GM18519 (cell line): ENCODE measurements at regions not wholly inside any gene's neighbourhood (a gene's known extent, or its start where the extent isn't known, plus 50 kb on each side); places are given as distances from the start of the nearest gene placed in this dataset.
"Not testable (repeated sequence)": the region's sequence is repeated elsewhere in the genome, so short reads cannot be mapped to it uniquely, and the experiment has no call there.

Experiments used
- ATAC-seq: cut with Tn5 transposase; IDR thresholded peaks from one replicate; pipeline ENCODE4 v1.9.1; 2021; ENCODE audit warnings: mild to moderate bottlenecking, moderate library complexity; ENCODE audit not compliant: unreplicated experiment, low FRiP score

DNA sequence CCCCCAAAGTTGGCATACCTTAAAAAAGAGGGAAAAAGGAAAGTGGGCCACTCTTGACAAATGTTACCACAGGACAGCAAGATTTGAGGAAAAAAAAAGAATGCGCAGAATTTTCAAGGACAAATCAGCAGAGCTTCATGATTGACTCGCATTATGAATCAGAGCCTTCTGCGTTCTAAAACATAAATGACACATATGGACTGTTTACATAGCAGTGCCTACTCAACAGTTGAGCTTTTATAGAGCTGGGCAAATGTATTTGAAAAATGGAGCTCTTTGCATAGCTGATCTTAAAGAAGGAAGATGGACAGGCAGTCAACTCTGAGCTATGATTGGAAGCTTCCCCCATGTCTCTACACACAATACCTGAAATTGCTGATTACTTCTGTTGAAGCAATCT lies 213.2 kb upstream of the NT5E start:
- ATAC-seq = no peak

- ATAC-seq = not testable (repeated sequence)
Measured at GRCh38 chr6:85227345-85227744, 222.5 kb upstream of the NT5E start.

- ATAC-seq = not testable (repeated sequence)
Measured at GRCh38 chr6:85212794-85213193, 237.1 kb upstream of the NT5E start.

DNA sequence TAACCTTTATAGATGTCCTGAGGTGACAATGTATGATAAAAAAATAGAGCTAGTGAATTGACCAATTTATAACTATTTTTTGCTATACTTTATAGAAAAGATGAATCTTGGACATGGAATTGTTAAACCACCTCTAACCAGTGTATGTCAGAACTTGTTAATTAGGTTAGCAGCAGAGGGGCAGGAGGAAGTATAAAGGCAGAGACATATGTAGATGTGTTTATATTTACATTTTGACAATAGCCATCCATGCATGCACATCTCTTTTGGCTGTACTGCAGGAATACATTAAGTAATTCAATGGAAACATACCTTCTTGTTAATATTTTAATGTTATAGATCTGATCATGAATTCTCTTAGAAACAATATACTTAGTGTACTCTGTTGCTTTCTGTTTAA lies 254.6 kb upstream of the NT5E start:
- ATAC-seq = no peak

DNA sequence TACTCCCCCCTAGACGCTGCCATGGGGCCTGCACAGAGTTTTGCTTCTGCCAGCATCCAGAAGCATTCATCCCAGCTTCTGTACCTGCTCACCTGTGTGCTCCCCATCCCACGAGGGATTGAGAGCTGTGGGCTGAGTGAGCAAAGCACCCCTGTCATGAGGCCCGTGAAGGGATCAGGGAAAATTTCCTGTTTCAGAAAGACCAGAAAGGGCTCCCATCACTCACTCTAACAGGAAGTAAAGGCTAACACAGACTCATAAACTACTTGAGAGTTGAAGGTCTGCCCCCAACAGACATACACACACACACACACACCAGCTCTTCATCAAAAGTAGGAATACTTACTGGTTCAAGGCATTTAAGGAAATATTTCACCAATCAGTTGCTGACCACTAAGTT lies 256.5 kb upstream of the NT5E start:
- ATAC-seq = no peak

- no peak for ATAC-seq
Measured at GRCh38 chr6:85192596-85192995, 257.3 kb upstream of the NT5E start.

GRCh38 chr6:85192186-85192585 lies 257.7 kb upstream of the NT5E start:
- ATAC-seq = no peak

DNA sequence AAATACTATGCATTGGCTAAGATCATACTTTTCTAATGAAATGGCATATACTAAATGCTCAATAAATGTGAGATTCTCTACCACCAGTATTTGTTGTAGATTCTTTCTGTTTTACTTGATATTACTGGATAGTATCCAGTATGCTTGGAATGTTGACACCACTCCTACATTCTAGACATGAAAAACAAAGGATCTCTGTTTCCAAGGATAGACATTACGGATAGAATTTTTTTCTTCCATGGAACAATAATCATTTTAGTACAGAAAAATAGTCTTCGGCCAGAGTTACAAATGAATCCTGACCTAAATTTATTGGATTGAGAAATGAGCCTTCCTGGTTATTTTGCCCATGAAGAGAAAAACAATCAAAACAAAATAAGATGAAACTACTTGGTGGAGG lies 258.2 kb upstream of the NT5E start:
- no peak for ATAC-seq

DNA sequence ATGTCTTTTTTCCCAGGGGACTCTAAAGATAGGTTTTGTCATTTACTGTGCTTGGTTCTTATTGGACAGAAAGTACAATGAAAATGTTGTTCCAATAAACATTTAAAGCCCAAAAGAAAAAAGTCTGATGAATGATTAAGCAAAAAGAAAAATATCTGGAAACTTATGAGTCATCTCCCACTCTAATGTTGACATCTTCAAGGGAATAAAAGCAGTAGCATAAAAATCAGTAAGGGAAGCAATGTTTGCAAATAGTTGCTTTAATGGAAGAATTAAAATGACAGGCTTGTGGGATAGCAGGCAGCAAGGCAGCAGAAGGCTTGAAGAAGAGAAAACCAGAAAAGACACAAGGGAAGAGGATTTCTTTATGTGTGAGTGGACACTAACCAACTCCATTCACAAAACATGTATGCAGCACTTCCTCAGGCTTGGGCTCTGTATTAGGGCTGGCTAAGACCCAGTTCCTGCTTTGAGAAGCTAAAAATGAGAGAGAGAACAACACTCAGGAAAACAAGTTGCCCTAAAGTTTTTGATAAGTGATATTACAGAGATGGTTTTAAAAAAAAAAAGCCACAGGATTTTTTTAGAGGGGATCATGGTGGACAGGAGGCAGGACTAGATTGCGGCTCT lies 263.2 kb upstream of the NT5E start:
- ATAC-seq = no peak

DNA sequence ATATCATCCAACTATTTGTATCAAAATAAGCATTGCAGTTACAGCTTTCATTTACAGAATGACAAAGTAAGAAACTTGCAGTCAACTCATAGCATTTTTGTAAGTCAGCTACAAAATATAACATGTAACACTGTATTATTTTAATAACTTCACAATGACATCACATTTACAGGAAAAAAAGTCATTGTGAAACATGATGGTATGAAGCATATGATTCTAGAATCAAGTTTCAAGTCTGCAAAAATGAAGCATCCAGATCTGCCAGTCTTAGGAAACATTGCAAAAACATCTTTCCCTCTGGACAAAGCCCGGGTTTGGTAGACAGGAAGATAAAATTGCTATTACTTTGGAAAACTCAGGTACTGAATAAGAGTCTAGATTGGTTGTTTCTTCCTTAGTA lies 263.9 kb upstream of the NT5E start:
- no peak for ATAC-seq

DNA sequence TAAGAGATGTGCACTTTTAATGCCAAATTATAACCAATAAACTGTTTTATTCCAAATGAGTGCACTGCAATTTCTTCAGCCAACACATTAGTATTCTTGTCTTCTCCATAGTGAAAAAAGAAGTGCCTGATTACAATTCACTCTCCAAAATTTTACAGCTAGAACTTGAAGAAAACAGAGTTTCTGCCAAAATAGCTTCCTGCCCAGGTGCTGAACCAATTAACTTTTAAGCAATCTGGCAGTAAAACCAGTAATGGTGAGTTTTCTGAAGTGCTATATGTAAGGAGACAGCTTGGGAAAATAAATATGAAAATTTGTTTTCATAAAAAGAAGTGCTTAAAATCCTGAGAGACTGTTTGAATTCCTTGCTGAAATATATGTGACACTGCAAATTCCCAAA lies 266.0 kb upstream of the NT5E start:
- ATAC-seq = no peak

- ATAC-seq = no peak
Measured at GRCh38 chr6:85172705-85173104, 277.2 kb upstream of the NT5E start.

DNA sequence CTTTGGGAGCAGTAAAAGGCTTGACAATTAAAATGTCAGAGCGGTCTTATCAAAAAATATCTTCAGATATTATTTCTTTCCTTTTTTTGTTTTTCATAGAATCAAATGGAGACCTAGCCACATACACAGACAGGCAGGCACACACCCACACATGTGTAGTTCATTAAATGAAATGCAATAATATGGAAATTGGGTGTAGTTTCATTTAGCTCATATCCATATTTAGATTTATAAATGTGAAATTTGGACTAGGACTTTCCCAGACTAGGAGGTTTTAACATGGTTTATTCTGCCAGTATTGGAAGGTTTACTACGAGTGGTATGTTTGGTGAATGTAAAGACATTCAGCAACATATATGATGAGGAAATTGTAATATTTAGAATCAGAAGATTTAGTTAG lies 277.7 kb upstream of the NT5E start:
- ATAC-seq = no peak

DNA sequence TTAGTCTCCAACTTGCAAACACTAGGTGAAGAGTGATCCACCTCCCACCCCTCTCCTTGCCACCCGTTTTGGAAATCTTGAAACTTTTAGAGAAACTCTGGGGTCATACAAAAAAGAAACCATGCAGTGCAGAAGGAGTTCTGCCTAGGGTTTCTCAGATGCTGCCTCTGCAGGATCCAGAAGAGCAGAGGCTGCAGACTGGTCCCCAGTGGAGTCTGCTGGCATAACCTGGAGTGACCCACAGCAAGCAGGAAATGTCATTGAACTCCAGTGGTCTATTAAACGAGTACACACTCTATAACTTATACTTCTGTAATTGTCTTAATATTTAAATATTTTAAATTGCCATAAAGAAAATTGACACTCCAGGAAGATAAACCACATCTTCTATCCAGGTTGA lies 280.7 kb upstream of the NT5E start:
- ATAC-seq = no peak

DNA sequence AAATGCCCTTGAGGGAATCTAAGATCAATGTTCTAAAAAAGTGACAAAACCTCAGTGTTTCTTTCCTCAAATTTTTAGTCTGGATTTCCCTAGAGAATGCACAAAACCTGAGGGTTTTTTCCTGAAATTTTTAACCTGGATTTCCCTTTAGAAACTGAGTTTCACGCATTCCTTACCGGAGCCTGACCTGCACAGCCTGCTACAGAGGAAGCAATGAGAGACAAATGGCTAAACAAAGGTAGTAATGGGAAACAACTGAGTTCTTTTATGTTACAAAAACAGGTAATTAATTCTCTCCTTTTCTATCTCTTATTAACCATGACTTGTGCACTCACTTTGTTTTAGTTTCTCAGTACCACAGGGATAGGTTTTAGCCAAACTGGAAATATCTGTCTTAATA lies 281.7 kb upstream of the NT5E start:
- no peak for ATAC-seq

GRCh38 chr6:85166114-85166741 lies 283.7 kb upstream of the NT5E start:
- no peak for ATAC-seq

- ATAC-seq = no peak
Measured at GRCh38 chr6:85163156-85164080, 286.5 kb upstream of the NT5E start.

DNA sequence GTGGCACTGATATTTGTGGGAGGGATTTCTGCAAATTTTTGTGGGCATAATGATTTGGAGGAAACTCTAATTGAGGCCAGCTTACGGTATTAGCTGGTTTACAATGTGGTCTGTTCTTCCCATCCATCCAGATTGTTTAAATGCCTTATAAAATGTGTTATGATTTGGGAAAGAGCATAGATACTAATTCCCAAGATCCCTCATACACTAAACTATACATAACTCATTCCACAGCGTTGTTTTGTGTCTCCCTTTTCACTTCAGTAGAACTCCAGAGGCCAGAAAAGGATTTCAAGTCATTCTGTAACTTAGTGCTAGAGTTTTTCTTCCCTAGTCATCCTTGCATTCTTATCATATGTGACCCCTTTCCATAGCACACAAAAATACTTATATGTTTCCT lies 292.6 kb upstream of the NT5E start:
- ATAC-seq = no peak

- ATAC-seq = no peak
Measured at GRCh38 chr6:85143676-85144075, 306.2 kb upstream of the NT5E start.

- ATAC-seq = no peak
Measured at GRCh38 chr6:85137865-85138264, 312.0 kb upstream of the NT5E start.

GRCh38 chr6:85136310-85136709 lies 313.6 kb upstream of the NT5E start:
- ATAC-seq = no peak
